WTC11 (cell line): ENCODE measurements at regions not wholly inside any gene's neighbourhood (a gene's known extent, or its start where the extent isn't known, plus 50 kb on each side); places are given as distances from the start of the nearest gene placed in this dataset.

Experiments
- ATAC-seq: fragments of 200-7000 bp; cut with Tn5 transposase; 2 replicates; pipeline ENCODE4 v1.10.0; 2021; ENCODE audit warnings: mild to moderate bottlenecking, moderate library complexity
- CTCF ChIA-PET: fragments of 300-600 bp; sonication (Branson Sonifier 250); formaldehyde crosslinking; loops from one replicate; lab custom pipeline; 2021; ENCODE audit warnings: antibody characterized with exemption; lab: Charles Lee
- POLR2A ChIA-PET: fragments of 350-600 bp; sonication (Branson Sonifier 250); formaldehyde crosslinking; loops from one replicate; lab custom pipeline; 2021; ENCODE audit warnings: antibody characterized with exemption; lab: Charles Lee
- DNase-seq: peaks from one replicate; pipeline ENCODE4 v3.0.0; 2021; ENCODE audit warnings: low spot score
- H3K27ac Mint-ChIP-seq: 2 replicates; pipeline ENCODE4 v1.8.0; 2021; ENCODE audit warnings: mixed read lengths
- H3K27me3 Mint-ChIP-seq: 2 replicates; pipeline ENCODE4 v1.8.0; 2021; ENCODE audit warnings: low read depth, mild to moderate bottlenecking, moderate library complexity, mixed read lengths
- H3K36me3 Mint-ChIP-seq: 2 replicates; pipeline ENCODE4 v1.8.0; 2021; ENCODE audit warnings: mixed read lengths
- H3K4me1 Mint-ChIP-seq: 2 replicates; pipeline ENCODE4 v1.8.0; 2022; ENCODE audit warnings: mixed read lengths
- H3K4me3 Mint-ChIP-seq: 2 replicates; pipeline ENCODE4 v1.8.0; 2021; ENCODE audit warnings: mild to moderate bottlenecking, moderate library complexity, mixed read lengths
- H3K9me3 Mint-ChIP-seq: 2 replicates; pipeline ENCODE4 v1.8.0; 2021; ENCODE audit warnings: mixed read lengths
- AR ChIP-seq: fragments of 250-450 bp; sonication (Bioruptor Pico); IDR thresholded peaks from 2 replicates; pipeline ENCODE4 v1.9.0; 2021; ENCODE audit warnings: mild to moderate bottlenecking
- CTCF ChIP-seq: fragments of 200-600 bp; IDR thresholded peaks from 2 replicates; pipeline ENCODE4 v1.8.0; 2022; ENCODE audit warnings: antibody characterized with exemption
- E2F1 ChIP-seq: sonication (generic); formaldehyde crosslinking; IDR thresholded peaks from 2 replicates; pipeline ENCODE4 v1.8.0; 2022; ENCODE audit warnings: mild to moderate bottlenecking, missing genetic modification reagents
- EMX1 ChIP-seq: fragments of 250-450 bp; sonication (Bioruptor Pico); IDR thresholded peaks from 2 replicates; pipeline ENCODE4 v1.8.0; 2021; ENCODE audit warnings: mild to moderate bottlenecking
- ESRRA ChIP-seq: sonication (generic); formaldehyde crosslinking; IDR thresholded peaks from 2 replicates; pipeline ENCODE4 v1.8.1; 2022; ENCODE audit warnings: mild to moderate bottlenecking, missing genetic modification reagents, borderline replicate concordance
- FOXJ3 ChIP-seq: sonication (generic); formaldehyde crosslinking; IDR thresholded peaks from 2 replicates; pipeline ENCODE4 v1.9.0; 2021; ENCODE audit warnings: missing genetic modification reagents, mild to moderate bottlenecking, borderline replicate concordance
- FOXP1 ChIP-seq: sonication (generic); formaldehyde crosslinking; IDR thresholded peaks from 2 replicates; pipeline ENCODE4 v1.8.0; 2022; ENCODE audit warnings: missing genetic modification reagents, mild to moderate bottlenecking, moderate library complexity, borderline replicate concordance
- FOXP4 ChIP-seq: sonication (generic); formaldehyde crosslinking; IDR thresholded peaks from 2 replicates; pipeline ENCODE4 v1.8.0; 2022; ENCODE audit warnings: mild to moderate bottlenecking, missing genetic modification reagents
- HMGA2 ChIP-seq: fragments of 250-450 bp; sonication (Bioruptor Pico); IDR thresholded peaks from 2 replicates; pipeline ENCODE4 v1.4.0; 2021; ENCODE audit warnings: mild to moderate bottlenecking, moderate library complexity
- JUN ChIP-seq: sonication (generic); formaldehyde crosslinking; IDR thresholded peaks from 2 replicates; pipeline ENCODE4 v1.8.0; 2023; ENCODE audit warnings: mild to moderate bottlenecking, missing genetic modification reagents
- KAT7 ChIP-seq: sonication (generic); formaldehyde crosslinking; IDR thresholded peaks from 2 replicates; pipeline ENCODE4 v1.8.1; 2023; ENCODE audit warnings: missing genetic modification reagents, mild to moderate bottlenecking, borderline replicate concordance
- MAX ChIP-seq: sonication (generic); formaldehyde crosslinking; IDR thresholded peaks from 2 replicates; pipeline ENCODE4 v1.8.0; 2022; ENCODE audit warnings: mild to moderate bottlenecking, missing genetic modification reagents
- MXD4 ChIP-seq: fragments of 250-450 bp; sonication (Bioruptor Pico); IDR thresholded peaks from 2 replicates; pipeline ENCODE4 v1.8.0; 2021; ENCODE audit warnings: mild to moderate bottlenecking, moderate library complexity, borderline replicate concordance
- NR3C1 ChIP-seq: sonication (generic); formaldehyde crosslinking; conservative IDR thresholded peaks from 2 replicates; pipeline ENCODE4 v1.8.1; 2023; ENCODE audit warnings: low read depth, mild to moderate bottlenecking, missing genetic modification reagents
- RORB ChIP-seq: fragments of 250-450 bp; sonication (Bioruptor Pico); IDR thresholded peaks from 2 replicates; pipeline ENCODE4 v1.9.0; 2021; ENCODE audit warnings: mild to moderate bottlenecking
- SMAD4 ChIP-seq: sonication (generic); formaldehyde crosslinking; IDR thresholded peaks from 2 replicates; pipeline ENCODE4 v1.8.0; 2022; ENCODE audit warnings: mild to moderate bottlenecking, missing genetic modification reagents
- TCF7 ChIP-seq: sonication (generic); formaldehyde crosslinking; IDR thresholded peaks from 2 replicates; pipeline ENCODE4 v1.8.0; 2022; ENCODE audit warnings: mild to moderate bottlenecking, low read depth, missing genetic modification reagents, moderate library complexity
- TEAD4 ChIP-seq: sonication (generic); formaldehyde crosslinking; IDR thresholded peaks from 2 replicates; pipeline ENCODE4 v1.8.0; 2022; ENCODE audit warnings: mild to moderate bottlenecking, missing genetic modification reagents
- TP53 ChIP-seq: sonication (generic); formaldehyde crosslinking; IDR thresholded peaks from 2 replicates; pipeline ENCODE4 v1.8.1; 2023; ENCODE audit warnings: mild to moderate bottlenecking, missing genetic modification reagents
- ZBTB21 ChIP-seq: sonication (generic); formaldehyde crosslinking; IDR thresholded peaks from 2 replicates; pipeline ENCODE4 v1.8.1; 2023; ENCODE audit warnings: mild to moderate bottlenecking, missing genetic modification reagents, borderline replicate concordance
- ZNF121 ChIP-seq: sonication (generic); formaldehyde crosslinking; IDR thresholded peaks from 2 replicates; pipeline ENCODE4 v1.8.0; 2023; ENCODE audit warnings: missing genetic modification reagents
- ZNF281 ChIP-seq: sonication (generic); formaldehyde crosslinking; IDR thresholded peaks from 2 replicates; pipeline ENCODE4 v1.8.0; 2023; ENCODE audit warnings: mild to moderate bottlenecking, missing genetic modification reagents
- ZNF423 ChIP-seq: fragments of 250-450 bp; sonication (Bioruptor Pico); IDR thresholded peaks from 2 replicates; pipeline ENCODE4 v2.1.2; 2022; ENCODE audit warnings: mild to moderate bottlenecking, moderate library complexity

GRCh38 chr1:195866781-195867222 lies 741.4 kb downstream of the KCNT2 start:
- CTCF ChIA-PET = no interaction called here
- Mint-ChIP-seq H3K9me3 (peaks cover 8% of the 10 kb centered on the region), H3K27ac (no peak overlapping the region), H3K4me3 (no peak overlapping the region), H3K36me3 (peaks cover 3% of the 10 kb centered on the region; the same call in 1 of the 2 replicates), H3K27me3 (no peaks in the 10 kb centered on the region), H3K4me1 (peaks cover 24% of the 10 kb centered on the region)
- DNase-seq (no peak), ATAC-seq (no peak)
- POLR2A ChIA-PET = no interaction called here
- TF ChIP-seq ZNF281 (CRISPR knock-in tag) = no peak
- TF ChIP-seq EMX1 (CRISPR knock-in tag) = no peak
- TF ChIP-seq FOXJ3 = no peak

GRCh38 chr1:195866091-195866780 lies 742.0 kb downstream of the KCNT2 start:
- Mint-ChIP-seq H3K36me3 (peaks cover 3% of the 10 kb centered on the region; the same call in 1 of the 2 replicates), H3K9me3 (peaks cover 8% of the 10 kb centered on the region), H3K27me3 (no peaks in the 10 kb centered on the region), H3K4me1 (peaks cover 24% of the 10 kb centered on the region), H3K27ac (peak overlapping the region; percentile 54), H3K4me3 (no peak overlapping the region)
- CTCF ChIA-PET = interaction anchor here (3.6 kb wide), 1 partner anchor 20 kb away, joined by 25 read pairs; no protein-coding TSS in a partner anchor
- DNase-seq (no peak), ATAC-seq (no peak)
- TF ChIP-seq ZBTB21 (CRISPR knock-in tag) = no peak
- no peak for TF ChIP-seq E2F1
- no peak for TF ChIP-seq TCF7 (CRISPR knock-in tag)
- TF ChIP-seq AR = no peak
- no peak for TF ChIP-seq JUN (CRISPR knock-in tag)
- no peak for TF ChIP-seq RORB (CRISPR knock-in tag)
- no peak for TF ChIP-seq TP53 (CRISPR knock-in tag)
- no peak for TF ChIP-seq SMAD4 (CRISPR knock-in tag)
- TF ChIP-seq MAX (CRISPR knock-in tag) = no peak
- no peak for TF ChIP-seq FOXP1
- TF ChIP-seq ZNF423 (CRISPR knock-in tag) = no peak
- POLR2A ChIA-PET = no interaction called here

- no peak for ATAC-seq
- Mint-ChIP-seq H3K4me3 (no peak overlapping the region), H3K4me1 (peaks cover 66% of the 10 kb centered on the region), H3K27ac (peak overlapping the region; percentile 92; the same call in 1 of the 2 replicates), H3K9me3 (peaks cover 10% of the 10 kb centered on the region), H3K27me3 (no peaks in the 10 kb centered on the region), H3K36me3 (peaks cover 10% of the 10 kb centered on the region; the same call in 1 of the 2 replicates)
- no peak for DNase-seq
- CTCF ChIA-PET = no interaction called here
- POLR2A ChIA-PET = no interaction called here
- TF ChIP-seq MXD4 (CRISPR knock-in tag) (no peak), HMGA2 (CRISPR knock-in tag) (no peak), CTCF (no peak), ZNF121 (CRISPR knock-in tag) (no peak), KAT7 (CRISPR knock-in tag) (no peak), TP53 (CRISPR knock-in tag) (no peak), FOXP4 (CRISPR knock-in tag) (no peak), NR3C1 (CRISPR knock-in tag) (no peak), ESRRA (CRISPR knock-in tag) (no peak), TEAD4 (CRISPR knock-in tag) (no peak)
Observed at GRCh38 chr1:195851804-195852203, 756.4 kb downstream of the KCNT2 start.
